ENCODE measurements at regions not wholly inside any gene's neighbourhood (a gene's known extent, or its start where the extent isn't known, plus 50 kb on each side); places are given as distances from the start of the nearest gene placed in this dataset.

GRCh38 chr6:103409475-103409874 lies 1450.2 kb downstream of the HACE1 start:
- no peak overlapping the region for H3K27ac ChIP-seq (ENCODE audit: low read depth in 1 of 2, low read length in 2 of 2)
- H3K27me3 ChIP-seq (ENCODE audit: control insufficient read depth in 4 of 4, insufficient read depth in 4 of 4, low read length in 3 of 4) = no peaks in the 10 kb centered on the region
- H3K4me1 ChIP-seq (ENCODE audit: control insufficient read depth in 4 of 4, insufficient read depth in 4 of 4, low read length in 3 of 4) = no peaks in the 10 kb centered on the region
- TF ChIP-seq RXRA (IDR thresholded peaks at IDR 0.05) = no peak
- WGBS = 91% methylated on average over 1 of the region's 1 CpG
- no peaks in the 10 kb centered on the region for H3K36me3 ChIP-seq (ENCODE audit: control insufficient read depth in 4 of 4, insufficient read depth in 3 of 4, low read depth in 1 of 4, low read length in 3 of 4)
- H3K9me3 ChIP-seq (ENCODE audit: control insufficient read depth in 4 of 4, low read length in 3 of 4) = no peaks in the 10 kb centered on the region
- no peak for DNase-seq (ENCODE audit: low spot score)
- no peak overlapping the region for H3K9ac ChIP-seq (ENCODE audit: low read depth in 1 of 2, low read length in 2 of 2)
- no peak overlapping the region for H3K4me3 ChIP-seq (ENCODE audit: low read depth in 1 of 3, low read length in 3 of 3)

- WGBS = 75% methylated on average over 12 of the region's 12 CpGs
These were observed 1454.4 kb downstream of the HACE1 start for GRCh38 chr6:103405321-103405720.

More at GRCh38 chr6:103405321-103405720, 1454.4 kb downstream of the HACE1 start:
- no peaks in the 10 kb centered on the region for H3K27me3 ChIP-seq (ENCODE audit: control insufficient read depth in 4 of 4, insufficient read depth in 4 of 4, low read length in 3 of 4)
- H3K4me3 ChIP-seq (ENCODE audit: low read depth in 1 of 3, low read length in 3 of 3) = no peak overlapping the region
- H3K36me3 ChIP-seq (ENCODE audit: control insufficient read depth in 4 of 4, insufficient read depth in 3 of 4, low read depth in 1 of 4, low read length in 3 of 4) = no peaks in the 10 kb centered on the region
- H3K4me1 ChIP-seq (ENCODE audit: control insufficient read depth in 4 of 4, insufficient read depth in 4 of 4, low read length in 3 of 4) = no peaks in the 10 kb centered on the region
- H3K9me3 ChIP-seq (ENCODE audit: control insufficient read depth in 4 of 4, low read length in 3 of 4) = no peaks in the 10 kb centered on the region
- DNase-seq (ENCODE audit: low spot score) = no peak
- H3K27ac ChIP-seq (ENCODE audit: low read depth in 1 of 2, low read length in 2 of 2) = no peak overlapping the region
- H3K9ac ChIP-seq (ENCODE audit: low read depth in 1 of 2, low read length in 2 of 2) = no peak overlapping the region
- TF ChIP-seq HNF4G (IDR thresholded peaks at IDR 0.05) = no peak
- no peak for TF ChIP-seq JUND (IDR thresholded peaks at IDR 0.05)
- TF ChIP-seq SP1 (IDR thresholded peaks at IDR 0.05) = no peak
- TF ChIP-seq GABPA (IDR thresholded peaks at IDR 0.05 in 1 of 2, conservative IDR thresholded peaks at IDR 0.05 in 1 of 2) = no peak
- TF ChIP-seq RXRA (IDR thresholded peaks at IDR 0.05) = no peak
- no peak for TF ChIP-seq REST (IDR thresholded peaks at IDR 0.05)
- no peak for TF ChIP-seq CTCF (IDR thresholded peaks at IDR 0.05; ENCODE audit: low read depth, low read length, missing input control)

Measured in liver (tissue), 8 donors.